Heart left ventricle (tissue), 13 donors: ENCODE measurements at regions not wholly inside any gene's neighbourhood (a gene's known extent, or its start where the extent isn't known, plus 50 kb on each side); places are given as distances from the start of the nearest gene placed in this dataset.

Source experiments
- CTCF ChIP-seq, 12 donors: fragments of 200-600 bp; sonication (generic) in 4 of 12; IDR thresholded peaks; one replicate each; pipeline versions ENCODE4 v1.5.0 to v1.8.0; 2018 to 2022; ENCODE audit warnings: antibody characterized with exemption in 12 of 12, mild to moderate bottlenecking in 5 of 12
- POLR2A ChIP-seq, 2 donors: fragments of 450-650 bp; IDR thresholded peaks; one replicate each; pipeline ENCODE4 v1.6.1; 2017; ENCODE audit warnings: antibody characterized with exemption in 2 of 2, mild to moderate bottlenecking in 2 of 2, moderate library complexity in 2 of 2
- donor health status: ischemic (EF 13 %, LVEDD 7.1; RV severe dilation, severe dysfunction).
- donor health status: DM: no; HTN: yes; CAD: no.
- donor health status: DM: no; HTN: no; CAD: no.
- donor health status: ischemic (EF 25% LVEDD 6.9; RV normal size, moderate dysfunction).
- donor health status: ischemic (EF 25% LVEDD 5.7; RV mildly dilated, moderate dysfunction).
- donor health status: ischemic (EF 35%, LVEDD 5.7; RV mildly dilated, moderate dysfunction).
- donor health status: nonischemic (EF 11% LVEDD 7.7; RV severe dilation, severe dysfunction).
- donor health status: DM: yes; HTN: yes; CAD: no.
- donor health status: PGD.
- donor health status: ischemic (EF 29% LVEDD 5.4; RV normal size, mild dysfunction).
- donor health status: nonischemic (EF 23%, LVEDD 6.1; RV moderate dilation, normal function).

- TF ChIP-seq CTCF (IDR thresholded peaks at IDR 0.05): no peak
- TF ChIP-seq POLR2A (IDR thresholded peaks at IDR 0.05): no peak
Measured at GRCh38 chr3:191593486-191593885, 132.5 kb downstream of the PYDC2 start.
